HG03066 (cell line): ENCODE measurements at regions not wholly inside any gene's neighbourhood (a gene's known extent, or its start where the extent isn't known, plus 50 kb on each side); places are given as distances from the start of the nearest gene placed in this dataset.

ENCODE experiments used
- ATAC-seq: cut with Tn5 transposase; IDR thresholded peaks from one replicate; pipeline ENCODE4 v1.9.1; 2021; ENCODE audit warnings: low read depth; ENCODE audit not compliant: unreplicated experiment

GRCh38 chr18:40642692-40643229, 1312.3 kb upstream of the PIK3C3 start:
- no peak for ATAC-seq

GRCh38 chr18:40631319-40631718, 1323.7 kb upstream of the PIK3C3 start:
- no peak for ATAC-seq

GRCh38 chr18:40630496-40630895, 1324.5 kb upstream of the PIK3C3 start:
- no peak for ATAC-seq

GRCh38 chr18:40624959-40625358, 1330.1 kb upstream of the PIK3C3 start:
- ATAC-seq, result no peak

GRCh38 chr18:40613721-40614120, 1341.3 kb upstream of the PIK3C3 start:
- no peak for ATAC-seq

GRCh38 chr18:40612356-40612755, 1342.7 kb upstream of the PIK3C3 start:
- no peak for ATAC-seq

GRCh38 chr18:40608226-40608625, 1346.8 kb upstream of the PIK3C3 start:
- ATAC-seq, result no peak

- ATAC-seq, result no peak
These were observed 1347.4 kb upstream of the PIK3C3 start for GRCh38 chr18:40607542-40608148.

- no peak for ATAC-seq
These were observed 1348.0 kb upstream of the PIK3C3 start for GRCh38 chr18:40606996-40607395.

GRCh38 chr18:40583671-40584070, 1371.4 kb upstream of the PIK3C3 start:
- ATAC-seq, result no peak

- ATAC-seq, result no peak
These were observed 1372.9 kb upstream of the PIK3C3 start for GRCh38 chr18:40582105-40582504.

GRCh38 chr18:40577981-40578365, 1377.1 kb upstream of the PIK3C3 start:
- no peak for ATAC-seq

GRCh38 chr18:40577239-40577980, 1377.6 kb upstream of the PIK3C3 start:
- no peak for ATAC-seq

- ATAC-seq, result no peak
These were observed 1378.4 kb upstream of the PIK3C3 start for GRCh38 chr18:40576507-40577115.

- ATAC-seq, result no peak
These were observed 1384.4 kb upstream of the PIK3C3 start for GRCh38 chr18:40570615-40571014.

- ATAC-seq, result no peak
These were observed 1385.4 kb upstream of the PIK3C3 start for GRCh38 chr18:40569605-40570004.

- no peak for ATAC-seq
These were observed 1388.6 kb upstream of the PIK3C3 start for GRCh38 chr18:40566510-40566844.

- no peak for ATAC-seq
These were observed 1389.1 kb upstream of the PIK3C3 start for GRCh38 chr18:40565805-40566509.

GRCh38 chr18:40559556-40559955, 1395.5 kb upstream of the PIK3C3 start:
- no peak for ATAC-seq

- no peak for ATAC-seq
These were observed 1396.2 kb upstream of the PIK3C3 start for GRCh38 chr18:40558706-40559392.

- ATAC-seq, result no peak
These were observed 1399.1 kb upstream of the PIK3C3 start for GRCh38 chr18:40555914-40556313.
